ENCODE measurements at regions not wholly inside any gene's neighbourhood (a gene's known extent, or its start where the extent isn't known, plus 50 kb on each side); places are given as distances from the start of the nearest gene placed in this dataset.

GRCh38 chr6:167532410-167533288 lies 207.8 kb downstream of the TTLL2 start:
- Histone ChIP-seq H3K27ac (ENCODE audit: low read depth, low read length, severe bottlenecking) (no peak overlapping the region), H3K4me1 (ENCODE audit: control insufficient read depth, insufficient read depth, low read length, poor library complexity, severe bottlenecking) (no peaks in the 10 kb centered on the region), H3K36me3 (ENCODE audit: control insufficient read depth, insufficient read depth, low read length) (no peaks in the 10 kb centered on the region), H3K4me3 (ENCODE audit: extremely low read depth, insufficient read depth, low read length, poor library complexity, severe bottlenecking) (no peak overlapping the region), H3K9me3 (ENCODE audit: control insufficient read depth, low read length) (peaks cover 8% of the 10 kb centered on the region)
- WGBS, 2 experiments (ENCODE audit: insufficient coverage in 2 of 2) = 87 to 94% methylated on average over 14 to 15 of the region's 17 CpGs

- peaks cover 8% of the 10 kb centered on the region for H3K9me3 ChIP-seq (ENCODE audit: control insufficient read depth, low read length)
- H3K27ac ChIP-seq (ENCODE audit: low read depth, low read length, severe bottlenecking) = no peak overlapping the region
- no peaks in the 10 kb centered on the region for H3K36me3 ChIP-seq (ENCODE audit: control insufficient read depth, insufficient read depth, low read length)
- no peak overlapping the region for H3K4me3 ChIP-seq (ENCODE audit: extremely low read depth, insufficient read depth, low read length, poor library complexity, severe bottlenecking)
- H3K4me1 ChIP-seq (ENCODE audit: control insufficient read depth, insufficient read depth, low read length, poor library complexity, severe bottlenecking) = no peaks in the 10 kb centered on the region
- WGBS, 2 experiments (ENCODE audit: insufficient coverage in 2 of 2) = 79 to 80% methylated on average over 1 to 2 of the region's 5 CpGs
These were observed 209.0 kb downstream of the TTLL2 start for GRCh38 chr6:167533851-167534250.

- WGBS, 2 experiments (ENCODE audit: insufficient coverage in 2 of 2) = 60 to 100% methylated on average over 1 of the region's 2 CpGs
- no peak overlapping the region for H3K4me3 ChIP-seq (ENCODE audit: extremely low read depth, insufficient read depth, low read length, poor library complexity, severe bottlenecking)
These were observed 212.9 kb downstream of the TTLL2 start for GRCh38 chr6:167537816-167538215.

GRCh38 chr6:167538746-167539145 lies 213.9 kb downstream of the TTLL2 start:
- no peak overlapping the region for H3K27ac ChIP-seq (ENCODE audit: low read depth, low read length, severe bottlenecking)
- no peak overlapping the region for H3K4me3 ChIP-seq (ENCODE audit: extremely low read depth, insufficient read depth, low read length, poor library complexity, severe bottlenecking)

More at GRCh38 chr6:167537816-167538215, 212.9 kb downstream of the TTLL2 start:
- H3K9me3 ChIP-seq (ENCODE audit: control insufficient read depth, low read length) = peaks cover 19% of the 10 kb centered on the region
- no peaks in the 10 kb centered on the region for H3K4me1 ChIP-seq (ENCODE audit: control insufficient read depth, insufficient read depth, low read length, poor library complexity, severe bottlenecking)
- no peak overlapping the region for H3K27ac ChIP-seq (ENCODE audit: low read depth, low read length, severe bottlenecking)
- no peaks in the 10 kb centered on the region for H3K36me3 ChIP-seq (ENCODE audit: control insufficient read depth, insufficient read depth, low read length)

GRCh38 chr6:167540796-167541195 lies 215.9 kb downstream of the TTLL2 start:
- Histone ChIP-seq H3K4me1 (ENCODE audit: control insufficient read depth, insufficient read depth, low read length, poor library complexity, severe bottlenecking) (no peaks in the 10 kb centered on the region), H3K9me3 (ENCODE audit: control insufficient read depth, low read length) (peaks cover 12% of the 10 kb centered on the region), H3K36me3 (ENCODE audit: control insufficient read depth, insufficient read depth, low read length) (no peaks in the 10 kb centered on the region), H3K4me3 (ENCODE audit: extremely low read depth, insufficient read depth, low read length, poor library complexity, severe bottlenecking) (no peak overlapping the region), H3K27ac (ENCODE audit: low read depth, low read length, severe bottlenecking) (no peak overlapping the region)
- whole genome bisulfite sequencing, 2 experiments (ENCODE audit: insufficient coverage in 2 of 2) = 64 to 75% methylated on average over 4 to 6 of the region's 7 CpGs

More at GRCh38 chr6:167538746-167539145, 213.9 kb downstream of the TTLL2 start:
- Histone ChIP-seq H3K36me3 (ENCODE audit: control insufficient read depth, insufficient read depth, low read length) (no peaks in the 10 kb centered on the region), H3K9me3 (ENCODE audit: control insufficient read depth, low read length) (peaks cover 19% of the 10 kb centered on the region), H3K4me1 (ENCODE audit: control insufficient read depth, insufficient read depth, low read length, poor library complexity, severe bottlenecking) (no peaks in the 10 kb centered on the region)
- WGBS, 2 experiments (ENCODE audit: insufficient coverage in 2 of 2) = 100% methylated on average over 1 to 3 of the region's 4 CpGs

GRCh38 chr6:167541544-167541943 lies 216.7 kb downstream of the TTLL2 start:
- 90 to 100% methylated on average over 3 of the region's 6 CpGs for WGBS, 2 experiments (ENCODE audit: insufficient coverage in 2 of 2)
- Histone ChIP-seq H3K9me3 (ENCODE audit: control insufficient read depth, low read length) (peaks cover 11% of the 10 kb centered on the region), H3K4me1 (ENCODE audit: control insufficient read depth, insufficient read depth, low read length, poor library complexity, severe bottlenecking) (no peaks in the 10 kb centered on the region), H3K36me3 (ENCODE audit: control insufficient read depth, insufficient read depth, low read length) (no peaks in the 10 kb centered on the region), H3K4me3 (ENCODE audit: extremely low read depth, insufficient read depth, low read length, poor library complexity, severe bottlenecking) (no peak overlapping the region), H3K27ac (ENCODE audit: low read depth, low read length, severe bottlenecking) (no peak overlapping the region)

- Histone ChIP-seq H3K27ac (ENCODE audit: low read depth, low read length, severe bottlenecking) (no peak overlapping the region), H3K36me3 (ENCODE audit: control insufficient read depth, insufficient read depth, low read length) (no peaks in the 10 kb centered on the region), H3K9me3 (ENCODE audit: control insufficient read depth, low read length) (peaks cover 11% of the 10 kb centered on the region), H3K4me1 (ENCODE audit: control insufficient read depth, insufficient read depth, low read length, poor library complexity, severe bottlenecking) (no peaks in the 10 kb centered on the region), H3K4me3 (ENCODE audit: extremely low read depth, insufficient read depth, low read length, poor library complexity, severe bottlenecking) (no peak overlapping the region)
- WGBS, 2 experiments (ENCODE audit: insufficient coverage in 2 of 2) = 97% methylated on average over 10 to 11 of the region's 16 CpGs
These were observed 219.0 kb downstream of the TTLL2 start for GRCh38 chr6:167543602-167544497.

- Histone ChIP-seq H3K27ac (ENCODE audit: low read depth, low read length, severe bottlenecking) (no peak overlapping the region), H3K4me1 (ENCODE audit: control insufficient read depth, insufficient read depth, low read length, poor library complexity, severe bottlenecking) (no peaks in the 10 kb centered on the region), H3K36me3 (ENCODE audit: control insufficient read depth, insufficient read depth, low read length) (no peaks in the 10 kb centered on the region), H3K9me3 (ENCODE audit: control insufficient read depth, low read length) (peaks cover under 1% of the 10 kb centered on the region), H3K4me3 (ENCODE audit: extremely low read depth, insufficient read depth, low read length, poor library complexity, severe bottlenecking) (no peak overlapping the region)
- WGBS, 2 experiments (ENCODE audit: insufficient coverage in 2 of 2) = 96 to 97% methylated on average over 27 to 30 of the region's 32 CpGs
These were observed 221.9 kb downstream of the TTLL2 start for GRCh38 chr6:167546611-167547327.

GRCh38 chr6:167547328-167547692 lies 222.4 kb downstream of the TTLL2 start:
- Histone ChIP-seq H3K4me1 (ENCODE audit: control insufficient read depth, insufficient read depth, low read length, poor library complexity, severe bottlenecking) (no peaks in the 10 kb centered on the region), H3K9me3 (ENCODE audit: control insufficient read depth, low read length) (no peaks in the 10 kb centered on the region), H3K4me3 (ENCODE audit: extremely low read depth, insufficient read depth, low read length, poor library complexity, severe bottlenecking) (no peak overlapping the region), H3K36me3 (ENCODE audit: control insufficient read depth, insufficient read depth, low read length) (no peaks in the 10 kb centered on the region), H3K27ac (ENCODE audit: low read depth, low read length, severe bottlenecking) (no peak overlapping the region)

GRCh38 chr6:167547751-167548150 lies 222.9 kb downstream of the TTLL2 start:
- no peak overlapping the region for H3K27ac ChIP-seq (ENCODE audit: low read depth, low read length, severe bottlenecking)
- H3K4me3 ChIP-seq (ENCODE audit: extremely low read depth, insufficient read depth, low read length, poor library complexity, severe bottlenecking) = no peak overlapping the region
- 92 to 96% methylated on average over 6 of the region's 7 CpGs for whole genome bisulfite sequencing, 2 experiments (ENCODE audit: insufficient coverage in 2 of 2)
- H3K9me3 ChIP-seq (ENCODE audit: control insufficient read depth, low read length) = no peaks in the 10 kb centered on the region
- H3K4me1 ChIP-seq (ENCODE audit: control insufficient read depth, insufficient read depth, low read length, poor library complexity, severe bottlenecking) = no peaks in the 10 kb centered on the region
- H3K36me3 ChIP-seq (ENCODE audit: control insufficient read depth, insufficient read depth, low read length) = no peaks in the 10 kb centered on the region

All from mesodermal cell (in vitro differentiated cells).